Erythroblast (primary cell): ENCODE measurements at regions not wholly inside any gene's neighbourhood (a gene's known extent, or its start where the extent isn't known, plus 50 kb on each side); places are given as distances from the start of the nearest gene placed in this dataset.

Experiments
- GATA1 ChIP-seq: IDR thresholded peaks from 2 replicates; pipeline ENCODE4 v1.6.1; 2011; ENCODE audit warnings: low read depth, mild to moderate bottlenecking, control low read depth, low read length, moderate library complexity
- POLR2A ChIP-seq: IDR thresholded peaks from 2 replicates; pipeline ENCODE4 v1.6.1; 2011; ENCODE audit warnings: mild to moderate bottlenecking, low read length

GRCh38 chr11:120039039-120039438, 98.9 kb downstream of the TRIM29 start:
- TF ChIP-seq POLR2A = no peak
- TF ChIP-seq GATA1 = no peak
